Spleen (tissue), 7 donors: ENCODE measurements at regions not wholly inside any gene's neighbourhood (a gene's known extent, or its start where the extent isn't known, plus 50 kb on each side); places are given as distances from the start of the nearest gene placed in this dataset.

Experiments used
- POLR2A ChIP-seq, 3 donors: fragments of 450-650 bp; IDR thresholded peaks; one replicate each; pipeline ENCODE4 v1.5.1; 2017; ENCODE audit warnings: antibody characterized with exemption in 3 of 3, mild to moderate bottlenecking in 1 of 3
- TF ChIP-seq, protein P1 (sequence below), 11 experiments: fragments of 200-600 bp in 7 of 11; fragments of 450-650 bp in 4 of 11; sonication (generic) in 4 of 11; IDR thresholded peaks in 8 of 11; conservative IDR thresholded peaks in 3 of 11; 1 replicate in 7 of 11; 2 replicates in 4 of 11; pipeline versions ENCODE4 v1.4.0 to v1.8.0; 2016 to 2021; ENCODE audit warnings: antibody characterized with exemption in 11 of 11, inconsistent platforms in 4 of 11, mild to moderate bottlenecking in 1 of 11
- donor health status: DM: no; HTN: no; CAD: no; lungs with moderate emphysema.
- donor health status: DM: no; HTN: no; CAD: no.
- donor health status: DM: no; HTN: no; CAD: no.

DNA sequence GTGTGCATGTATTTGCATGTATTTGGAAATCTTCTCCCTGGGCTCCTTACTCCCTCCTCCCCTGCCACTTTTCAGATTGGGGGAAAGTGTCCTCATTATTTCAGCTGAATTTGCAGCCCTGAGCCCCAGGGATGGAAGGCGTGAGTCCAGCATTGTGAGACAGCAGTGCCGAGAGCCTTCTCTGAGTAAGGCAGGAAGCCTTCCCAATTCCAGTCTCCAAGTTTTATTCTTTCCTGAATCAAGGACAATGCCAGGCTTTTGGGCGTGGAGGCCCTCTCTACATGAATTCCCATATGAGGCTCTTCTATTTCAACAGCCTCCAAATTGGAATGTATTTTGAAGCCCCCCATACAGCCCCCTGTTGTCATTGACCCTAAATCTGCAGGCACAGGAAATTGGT, 163.5 kb downstream of the ACKR3 start:
- TF ChIP-seq, protein P1, sequence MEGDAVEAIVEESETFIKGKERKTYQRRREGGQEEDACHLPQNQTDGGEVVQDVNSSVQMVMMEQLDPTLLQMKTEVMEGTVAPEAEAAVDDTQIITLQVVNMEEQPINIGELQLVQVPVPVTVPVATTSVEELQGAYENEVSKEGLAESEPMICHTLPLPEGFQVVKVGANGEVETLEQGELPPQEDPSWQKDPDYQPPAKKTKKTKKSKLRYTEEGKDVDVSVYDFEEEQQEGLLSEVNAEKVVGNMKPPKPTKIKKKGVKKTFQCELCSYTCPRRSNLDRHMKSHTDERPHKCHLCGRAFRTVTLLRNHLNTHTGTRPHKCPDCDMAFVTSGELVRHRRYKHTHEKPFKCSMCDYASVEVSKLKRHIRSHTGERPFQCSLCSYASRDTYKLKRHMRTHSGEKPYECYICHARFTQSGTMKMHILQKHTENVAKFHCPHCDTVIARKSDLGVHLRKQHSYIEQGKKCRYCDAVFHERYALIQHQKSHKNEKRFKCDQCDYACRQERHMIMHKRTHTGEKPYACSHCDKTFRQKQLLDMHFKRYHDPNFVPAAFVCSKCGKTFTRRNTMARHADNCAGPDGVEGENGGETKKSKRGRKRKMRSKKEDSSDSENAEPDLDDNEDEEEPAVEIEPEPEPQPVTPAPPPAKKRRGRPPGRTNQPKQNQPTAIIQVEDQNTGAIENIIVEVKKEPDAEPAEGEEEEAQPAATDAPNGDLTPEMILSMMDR (IDR thresholded peaks at IDR 0.05 in 8 of 11, conservative IDR thresholded peaks at IDR 0.05 in 3 of 11): no peak
- TF ChIP-seq POLR2A (IDR thresholded peaks at IDR 0.05): no peak
